Activated naive CD4-positive, alpha-beta T cell treated with anti-CD3 and anti-CD28 coated beads for 36 hours (primary cell): ENCODE measurements at regions not wholly inside any gene's neighbourhood (a gene's known extent, or its start where the extent isn't known, plus 50 kb on each side); places are given as distances from the start of the nearest gene placed in this dataset.
"Not testable (repeated sequence)": the region's sequence is repeated elsewhere in the genome, so short reads cannot be mapped to it uniquely, and the experiment has no call there.

Experiments used
- CTCF ChIA-PET: fragments of 350-600 bp; sonication (Branson Sonifier 250); formaldehyde crosslinking; loops from one replicate; lab custom pipeline; 2021; ENCODE audit warnings: antibody characterized with exemption; lab: Charles Lee
- DNase-seq: peaks from one replicate; pipeline ENCODE4 v3.0.0-alpha.2; 2020
- H3K27ac Mint-ChIP-seq: one replicate; pipeline ENCODE4 v1.8.0; 2021; ENCODE audit warnings: mild to moderate bottlenecking, mixed read lengths
- H3K27me3 Mint-ChIP-seq: one replicate; pipeline ENCODE4 v1.8.0; 2021; ENCODE audit warnings: low read depth, mixed read lengths
- H3K36me3 Mint-ChIP-seq: one replicate; pipeline ENCODE4 v1.8.0; 2021; ENCODE audit warnings: low read depth, mixed read lengths
- H3K4me1 Mint-ChIP-seq: one replicate; pipeline ENCODE4 v1.8.0; 2021; ENCODE audit warnings: low read depth, mixed read lengths
- H3K4me3 Mint-ChIP-seq: one replicate; pipeline ENCODE4 v1.8.0; 2021; ENCODE audit warnings: mild to moderate bottlenecking, moderate library complexity, mixed read lengths
- H3K9me3 Mint-ChIP-seq: one replicate; pipeline ENCODE4 v1.8.0; 2021; ENCODE audit warnings: mixed read lengths
- intact Hi-C: fragments of 100-400 bp; cut with micrococcal nuclease; formaldehyde crosslinking; loops from one replicate; pipeline ENCODE4 v1.15.1; 2023

GRCh38 chr14:51455041-51455835 lies 196.5 kb upstream of the FRMD6 start:
- intact Hi-C loops = no loop called here
- Mint-ChIP-seq H3K4me3 (no peak overlapping the region), H3K36me3 (no peaks in the 10 kb centered on the region), H3K27me3 (no peaks in the 10 kb centered on the region), H3K4me1 (no peaks in the 10 kb centered on the region), H3K9me3 (no peaks in the 10 kb centered on the region), H3K27ac (no peak overlapping the region)
- CTCF ChIA-PET = no interaction called here
- DNase-seq = no peak

DNA sequence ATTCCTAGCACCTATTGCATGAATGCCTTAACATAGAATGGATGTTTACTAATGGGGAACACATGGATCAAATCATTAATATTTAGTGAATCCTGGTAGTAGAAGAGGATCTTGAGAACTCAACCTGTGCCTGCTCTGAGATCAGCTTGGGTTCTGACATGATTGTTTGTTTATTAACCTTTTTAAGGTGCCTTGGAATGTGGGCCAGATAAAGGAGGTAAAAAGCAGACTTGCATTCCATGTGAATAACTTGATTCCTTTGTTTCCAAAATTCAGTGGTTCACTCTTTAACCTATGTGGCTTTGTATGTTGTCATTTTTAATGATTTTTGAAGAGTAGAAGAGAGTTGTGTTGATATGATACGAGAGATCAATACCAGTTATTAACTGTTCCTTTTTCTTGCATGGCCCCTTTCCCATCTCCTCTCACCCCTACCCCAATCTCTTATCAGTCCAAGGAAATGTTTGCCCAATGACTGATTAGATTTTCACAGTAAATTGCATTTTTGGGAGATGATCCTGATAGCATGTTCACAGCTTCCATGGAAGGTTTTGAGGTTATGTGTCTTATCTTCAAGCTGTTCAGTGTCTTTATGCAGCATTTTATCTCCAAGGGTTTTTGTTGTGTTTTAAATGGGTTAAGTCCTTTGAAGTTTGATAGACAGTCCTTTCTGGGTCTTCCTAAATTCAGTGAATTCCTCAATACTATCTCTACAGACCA lies 193.7 kb upstream of the FRMD6 start:
- intact Hi-C loops = no loop called here
- H3K4me1 Mint-ChIP-seq = no peaks in the 10 kb centered on the region
- no peak for DNase-seq
- H3K27me3 Mint-ChIP-seq = no peaks in the 10 kb centered on the region
- H3K27ac Mint-ChIP-seq = no peak overlapping the region
- no peak overlapping the region for H3K4me3 Mint-ChIP-seq
- CTCF ChIA-PET = no interaction called here
- H3K36me3 Mint-ChIP-seq = no peaks in the 10 kb centered on the region
- no peaks in the 10 kb centered on the region for H3K9me3 Mint-ChIP-seq

- CTCF ChIA-PET = no interaction called here
- Mint-ChIP-seq H3K4me1 (no peaks in the 10 kb centered on the region), H3K4me3 (no peak overlapping the region), H3K27ac (no peak overlapping the region), H3K36me3 (no peaks in the 10 kb centered on the region), H3K9me3 (no peaks in the 10 kb centered on the region), H3K27me3 (no peaks in the 10 kb centered on the region)
- no peak for DNase-seq
- intact Hi-C loops = no loop called here
Observed at GRCh38 chr14:51458563-51458955, 193.2 kb upstream of the FRMD6 start.

- Mint-ChIP-seq H3K27me3 (no peaks in the 10 kb centered on the region), H3K36me3 (no peaks in the 10 kb centered on the region), H3K9me3 (no peaks in the 10 kb centered on the region), H3K4me3 (no peak overlapping the region), H3K4me1 (no peaks in the 10 kb centered on the region), H3K27ac (no peak overlapping the region)
- CTCF ChIA-PET = no interaction called here
- no peak for DNase-seq
- intact Hi-C loops = no loop called here
Observed at GRCh38 chr14:51460011-51460410, 191.7 kb upstream of the FRMD6 start.

- intact Hi-C loops = no loop called here
- Mint-ChIP-seq H3K36me3 (no peaks in the 10 kb centered on the region), H3K9me3 (no peaks in the 10 kb centered on the region), H3K4me1 (no peaks in the 10 kb centered on the region), H3K27ac (no peak overlapping the region), H3K4me3 (no peak overlapping the region), H3K27me3 (no peaks in the 10 kb centered on the region)
- DNase-seq = no peak
- CTCF ChIA-PET = interaction anchor here (0.7 kb wide), 1 partner anchor 10 kb away, joined by 3 read pairs; no protein-coding TSS in a partner anchor
Observed at GRCh38 chr14:51462182-51462581, 189.5 kb upstream of the FRMD6 start.

GRCh38 chr14:51462706-51463105 lies 189.0 kb upstream of the FRMD6 start:
- CTCF ChIA-PET = interaction anchor here (0.7 kb wide), 1 partner anchor 10 kb away, joined by 3 read pairs; no protein-coding TSS in a partner anchor
- intact Hi-C loops = no loop called here
- Mint-ChIP-seq H3K9me3 (no peaks in the 10 kb centered on the region), H3K36me3 (no peaks in the 10 kb centered on the region), H3K27me3 (no peaks in the 10 kb centered on the region), H3K4me3 (no peak overlapping the region), H3K27ac (no peak overlapping the region), H3K4me1 (no peaks in the 10 kb centered on the region)
- no peak for DNase-seq

- H3K9me3 Mint-ChIP-seq = no peaks in the 10 kb centered on the region
- no peaks in the 10 kb centered on the region for H3K27me3 Mint-ChIP-seq
- no peak overlapping the region for H3K4me3 Mint-ChIP-seq
- H3K4me1 Mint-ChIP-seq = no peaks in the 10 kb centered on the region
- no peaks in the 10 kb centered on the region for H3K36me3 Mint-ChIP-seq
- no peak overlapping the region for H3K27ac Mint-ChIP-seq
- CTCF ChIA-PET = no interaction called here
- intact Hi-C loops = no loop called here
- DNase-seq = no peak
Observed at GRCh38 chr14:51463461-51463860, 188.2 kb upstream of the FRMD6 start.

GRCh38 chr14:51464411-51464810 lies 187.3 kb upstream of the FRMD6 start:
- Mint-ChIP-seq H3K36me3 (no peaks in the 10 kb centered on the region), H3K4me1 (no peaks in the 10 kb centered on the region), H3K4me3 (no peak overlapping the region), H3K9me3 (no peaks in the 10 kb centered on the region), H3K27me3 (no peaks in the 10 kb centered on the region), H3K27ac (no peak overlapping the region)
- CTCF ChIA-PET = no interaction called here
- DNase-seq = no peak
- intact Hi-C loops = no loop called here

GRCh38 chr14:51465486-51465885 lies 186.2 kb upstream of the FRMD6 start:
- Mint-ChIP-seq H3K27me3 (no peaks in the 10 kb centered on the region), H3K4me3 (no peak overlapping the region), H3K4me1 (no peaks in the 10 kb centered on the region), H3K36me3 (no peaks in the 10 kb centered on the region), H3K27ac (no peak overlapping the region), H3K9me3 (no peaks in the 10 kb centered on the region)
- CTCF ChIA-PET = no interaction called here
- DNase-seq = no peak
- intact Hi-C loops = no loop called here

DNA sequence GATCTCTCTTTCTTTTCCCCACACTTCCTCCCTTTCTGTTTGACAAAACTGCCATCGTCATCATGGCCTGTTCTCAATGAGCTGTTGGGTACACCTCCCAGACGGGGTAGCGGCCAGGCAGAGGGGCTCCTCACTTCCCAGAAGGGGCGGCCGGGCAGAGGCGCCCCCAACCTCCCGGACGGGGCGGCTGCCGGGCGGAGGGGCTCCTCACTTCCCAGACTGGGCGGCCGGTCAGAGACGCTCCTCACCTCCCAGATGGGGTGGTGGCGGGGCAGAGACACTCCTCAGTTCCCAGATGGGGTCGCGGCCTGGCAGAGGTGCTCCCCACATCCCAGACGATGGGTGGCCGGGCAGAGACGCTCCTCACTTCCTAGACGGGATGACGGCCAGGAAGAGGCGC lies 184.3 kb upstream of the FRMD6 start:
- H3K27me3 Mint-ChIP-seq, H3K4me3 Mint-ChIP-seq, DNase-seq, H3K27ac Mint-ChIP-seq, H3K36me3 Mint-ChIP-seq, H3K4me1 Mint-ChIP-seq, intact Hi-C loops, H3K9me3 Mint-ChIP-seq, CTCF ChIA-PET: not testable (repeated sequence)

- no peaks in the 10 kb centered on the region for H3K4me1 Mint-ChIP-seq
- intact Hi-C loops = no loop called here
- no peaks in the 10 kb centered on the region for H3K36me3 Mint-ChIP-seq
- no peaks in the 10 kb centered on the region for H3K27me3 Mint-ChIP-seq
- H3K4me3 Mint-ChIP-seq = no peak overlapping the region
- no peaks in the 10 kb centered on the region for H3K9me3 Mint-ChIP-seq
- CTCF ChIA-PET = no interaction called here
- no peak for DNase-seq
- no peak overlapping the region for H3K27ac Mint-ChIP-seq
Observed at GRCh38 chr14:51468523-51468922, 183.2 kb upstream of the FRMD6 start.

GRCh38 chr14:51472881-51473280 lies 178.8 kb upstream of the FRMD6 start:
- no peak overlapping the region for H3K27ac Mint-ChIP-seq
- H3K9me3 Mint-ChIP-seq = no peaks in the 10 kb centered on the region
- DNase-seq = no peak
- H3K27me3 Mint-ChIP-seq = peaks cover 4% of the 10 kb centered on the region
- no peak overlapping the region for H3K4me3 Mint-ChIP-seq
- H3K4me1 Mint-ChIP-seq = peaks cover 5% of the 10 kb centered on the region
- CTCF ChIA-PET = interaction anchor here (0.6 kb wide), 1 partner anchor 11 kb away, joined by 3 read pairs; no protein-coding TSS in a partner anchor
- H3K36me3 Mint-ChIP-seq = no peaks in the 10 kb centered on the region
- intact Hi-C loops = no loop called here

DNA sequence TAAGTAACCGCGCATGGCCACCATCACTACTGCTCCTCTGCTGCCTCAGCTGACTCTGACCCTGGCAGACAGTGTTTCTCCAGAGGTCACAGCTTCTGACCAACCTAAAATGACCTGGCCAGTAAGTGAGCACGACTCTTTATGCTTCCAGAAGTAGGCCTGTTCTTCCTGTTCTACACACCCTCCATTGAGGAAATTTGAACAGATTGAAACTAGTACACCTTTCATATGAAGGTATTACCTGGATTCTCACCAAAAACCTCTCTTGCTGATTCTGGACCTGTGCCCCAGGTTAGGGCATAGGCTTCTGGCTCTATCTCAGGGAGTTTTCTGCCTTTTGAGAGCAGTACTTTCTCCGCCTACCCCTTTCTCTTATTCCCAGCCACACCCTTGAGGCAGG lies 178.4 kb upstream of the FRMD6 start:
- H3K27ac Mint-ChIP-seq = no peak overlapping the region
- no peak overlapping the region for H3K4me3 Mint-ChIP-seq
- H3K4me1 Mint-ChIP-seq = peaks cover 5% of the 10 kb centered on the region
- intact Hi-C loops = no loop called here
- CTCF ChIA-PET = no interaction called here
- no peaks in the 10 kb centered on the region for H3K9me3 Mint-ChIP-seq
- no peak for DNase-seq
- peaks cover 4% of the 10 kb centered on the region for H3K27me3 Mint-ChIP-seq
- H3K36me3 Mint-ChIP-seq = no peaks in the 10 kb centered on the region
